HG02884 (cell line): ENCODE measurements at regions not wholly inside any gene's neighbourhood (a gene's known extent, or its start where the extent isn't known, plus 50 kb on each side); places are given as distances from the start of the nearest gene placed in this dataset.
"Not testable (repeated sequence)": the region's sequence is repeated elsewhere in the genome, so short reads cannot be mapped to it uniquely, and the experiment has no call there.

Experiments
- ATAC-seq: cut with Tn5 transposase; IDR thresholded peaks from one replicate; pipeline ENCODE4 v1.9.1; 2021; ENCODE audit warnings: mild to moderate bottlenecking, moderate library complexity; ENCODE audit not compliant: unreplicated experiment

DNA sequence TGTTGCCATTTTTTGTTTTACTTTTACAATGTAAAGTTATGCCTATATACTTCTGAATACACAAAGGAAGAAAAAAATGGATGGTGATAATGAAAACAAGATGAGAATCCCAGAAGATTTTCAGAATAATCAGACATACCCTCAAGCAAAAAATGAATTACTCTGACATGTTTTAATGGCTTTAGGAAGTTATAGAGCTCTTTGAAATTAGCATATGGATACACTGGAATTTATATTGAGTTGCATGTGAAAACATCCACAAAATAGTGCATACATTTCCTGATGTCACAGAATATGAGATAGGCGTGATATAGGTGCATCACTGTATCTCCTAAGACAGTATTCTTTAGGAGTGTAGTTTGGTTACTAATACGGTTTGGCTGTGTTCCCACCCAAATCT, 351.3 kb downstream of the SLC7A11 start:
- no peak for ATAC-seq

GRCh38 chr4:137881641-137882040, 349.3 kb upstream of the PCDH18 start:
- ATAC-seq, result no peak

DNA sequence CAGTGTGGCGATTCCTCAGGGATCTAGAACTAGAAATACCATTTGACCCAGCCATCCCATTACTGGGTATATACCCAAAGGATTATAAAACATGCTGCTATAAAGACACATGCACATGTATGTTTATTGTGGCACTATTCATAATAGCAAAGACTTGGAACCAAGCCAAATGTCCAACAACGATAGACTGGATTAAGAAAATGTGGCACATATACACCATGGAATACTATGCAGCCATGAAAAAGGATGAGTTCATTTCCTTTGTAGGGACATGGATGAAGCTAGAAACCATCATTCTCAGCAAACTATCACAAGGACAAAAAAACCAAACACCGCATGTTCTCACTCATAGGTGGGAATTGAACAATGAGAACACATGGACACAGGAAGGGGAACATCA, 335.8 kb upstream of the PCDH18 start:
- ATAC-seq, result not testable (repeated sequence)

DNA sequence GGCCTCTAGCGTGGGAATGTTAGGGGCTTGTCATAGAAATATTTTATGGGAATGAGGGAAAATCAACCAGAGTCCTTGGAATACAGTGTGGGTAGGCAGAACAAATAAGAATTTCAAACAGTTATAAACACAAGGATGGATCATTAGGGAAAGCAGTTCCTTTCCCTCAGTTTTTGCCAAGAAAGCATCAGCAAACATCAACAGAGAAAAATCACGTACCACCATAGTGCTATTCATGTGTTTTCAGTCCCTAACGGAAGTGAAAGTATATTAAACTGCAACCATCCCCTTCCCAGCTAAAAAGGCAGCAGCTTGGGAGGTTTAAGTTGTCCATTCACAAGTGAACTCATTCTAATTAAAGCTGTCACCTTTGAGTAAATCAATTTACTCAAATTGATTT, 334.4 kb upstream of the PCDH18 start:
- no peak for ATAC-seq

DNA sequence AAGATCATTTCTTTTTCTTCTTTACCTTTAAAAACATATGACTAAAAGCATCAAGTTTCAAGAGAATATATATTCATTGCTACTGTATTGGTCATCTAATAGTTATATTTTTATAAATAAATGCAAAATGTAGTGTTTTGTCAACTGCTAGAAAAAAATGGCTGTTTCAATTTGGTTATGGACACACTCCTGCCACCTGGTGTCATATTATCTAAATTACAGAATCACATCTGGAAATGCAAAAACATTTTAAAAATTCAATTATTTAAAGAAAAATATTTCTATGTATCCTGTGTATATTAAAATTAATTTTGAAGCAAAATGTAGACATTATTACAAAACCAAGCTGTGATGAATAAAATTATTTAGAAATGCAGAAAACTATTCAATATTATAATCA, 329.4 kb upstream of the PCDH18 start:
- ATAC-seq, result no peak

- no peak for ATAC-seq
Observed at GRCh38 chr4:137853424-137853823, 321.1 kb upstream of the PCDH18 start.

- ATAC-seq, result no peak
Observed at GRCh38 chr4:137852326-137852725, 320.0 kb upstream of the PCDH18 start.

DNA sequence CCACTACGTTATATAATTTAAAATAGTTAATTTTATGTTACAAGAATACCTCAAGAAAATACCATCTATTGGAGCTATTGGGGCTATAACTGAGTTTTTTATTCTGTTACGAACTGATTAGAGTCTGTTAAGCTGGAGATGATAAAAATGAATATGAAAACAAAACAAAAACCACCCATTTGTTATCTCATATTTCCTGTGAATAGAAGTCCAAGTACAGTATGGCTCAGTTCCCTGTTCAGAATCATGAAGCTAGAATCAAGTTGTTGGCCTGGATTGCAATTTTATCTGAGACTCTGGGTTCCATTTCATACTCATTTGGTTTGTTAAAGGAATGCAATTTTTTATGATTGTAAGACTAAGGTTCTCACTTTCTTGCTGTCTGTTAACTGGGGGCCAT, 319.1 kb upstream of the PCDH18 start:
- no peak for ATAC-seq

DNA sequence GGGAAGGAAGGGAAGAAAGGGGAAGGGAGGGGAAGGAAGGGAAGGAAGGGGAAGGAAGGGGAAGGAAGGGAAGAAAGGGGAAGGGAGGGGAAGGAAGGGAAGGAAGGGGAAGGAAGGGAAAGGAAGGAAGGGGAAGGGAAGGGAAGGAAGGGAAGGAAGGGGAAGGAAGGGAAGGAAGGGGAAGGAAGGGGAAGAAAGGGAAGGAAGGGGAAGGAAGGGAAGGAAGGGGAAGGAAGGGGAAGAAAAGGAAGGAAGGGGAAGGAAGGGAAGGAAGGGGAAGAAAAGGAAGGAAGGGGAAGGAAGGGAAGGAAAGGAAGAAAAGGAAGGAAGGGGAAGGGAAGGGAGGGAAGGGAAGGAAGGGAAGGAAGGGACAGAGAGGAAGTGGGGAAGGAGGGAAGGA, 295.7 kb upstream of the PCDH18 start:
- ATAC-seq, result not testable (repeated sequence)

- ATAC-seq, result no peak
Observed at GRCh38 chr4:137825505-137825904, 293.2 kb upstream of the PCDH18 start.

DNA sequence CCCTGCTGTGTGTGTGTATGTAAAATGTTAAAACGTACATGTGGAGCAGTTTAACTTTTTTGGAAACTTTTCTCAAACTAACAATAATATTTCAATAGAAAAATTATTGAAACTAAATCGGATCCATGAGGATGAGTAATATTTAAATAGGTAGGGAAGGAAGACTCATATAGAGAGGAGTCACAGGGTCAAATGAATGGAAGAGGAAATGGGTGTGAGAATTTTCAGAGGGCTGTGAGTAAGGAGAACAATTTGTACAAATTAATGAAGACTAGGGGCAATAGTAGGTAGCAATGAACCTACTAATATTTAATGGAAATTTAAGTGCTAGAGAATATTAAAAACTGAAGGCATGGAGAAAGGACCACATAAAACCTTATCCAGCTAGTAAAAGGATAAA, 290.7 kb upstream of the PCDH18 start:
- no peak for ATAC-seq

DNA sequence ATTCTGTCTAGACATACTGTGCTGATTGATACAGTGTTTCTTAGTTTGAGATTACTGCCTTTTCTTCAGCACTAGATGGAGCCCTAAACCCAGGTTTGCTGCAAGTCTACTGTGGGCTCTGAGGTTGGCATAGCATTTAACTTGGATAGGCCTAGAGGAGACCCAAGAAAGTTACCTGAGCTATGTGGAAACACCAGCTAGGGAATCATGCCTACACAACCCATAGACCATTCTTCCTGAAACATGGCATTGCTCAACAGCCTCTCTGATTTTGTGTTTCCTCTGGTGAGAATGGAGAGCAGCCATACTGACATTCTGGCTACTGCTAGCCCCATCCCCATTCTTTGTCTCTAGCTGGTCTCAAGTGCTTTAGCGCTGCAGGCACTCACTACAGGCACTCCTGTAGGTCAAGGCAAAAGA, 287.7 kb upstream of the PCDH18 start:
- peak; percentile 85 for ATAC-seq

DNA sequence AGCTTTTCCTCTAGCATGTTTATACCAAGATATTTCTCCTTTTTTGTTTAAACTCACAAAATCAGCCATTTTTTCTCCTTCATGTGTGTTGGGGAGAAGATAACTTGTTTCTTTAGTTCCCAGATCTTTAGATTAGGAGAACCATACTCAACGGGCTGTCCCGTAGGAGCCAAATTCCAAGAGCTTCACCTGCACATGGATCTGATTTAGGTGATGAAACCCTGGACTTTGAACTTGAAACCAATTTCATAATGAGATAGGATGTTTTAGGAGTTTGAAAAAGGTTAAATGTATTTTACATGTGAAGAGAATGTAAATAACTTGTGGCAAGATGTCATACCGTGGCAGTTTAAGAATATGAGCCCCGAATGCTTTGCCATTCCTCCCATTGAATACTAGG, 280.0 kb upstream of the PCDH18 start:
- ATAC-seq, result no peak

GRCh38 chr4:137806420-137806819, 274.1 kb upstream of the PCDH18 start:
- ATAC-seq, result no peak

- ATAC-seq, result no peak
Observed at GRCh38 chr4:137804906-137805495, 272.7 kb upstream of the PCDH18 start.

- ATAC-seq, result no peak
Observed at GRCh38 chr4:137800861-137801260, 268.6 kb upstream of the PCDH18 start.

GRCh38 chr4:137794764-137795254, 262.5 kb upstream of the PCDH18 start:
- ATAC-seq, result no peak

DNA sequence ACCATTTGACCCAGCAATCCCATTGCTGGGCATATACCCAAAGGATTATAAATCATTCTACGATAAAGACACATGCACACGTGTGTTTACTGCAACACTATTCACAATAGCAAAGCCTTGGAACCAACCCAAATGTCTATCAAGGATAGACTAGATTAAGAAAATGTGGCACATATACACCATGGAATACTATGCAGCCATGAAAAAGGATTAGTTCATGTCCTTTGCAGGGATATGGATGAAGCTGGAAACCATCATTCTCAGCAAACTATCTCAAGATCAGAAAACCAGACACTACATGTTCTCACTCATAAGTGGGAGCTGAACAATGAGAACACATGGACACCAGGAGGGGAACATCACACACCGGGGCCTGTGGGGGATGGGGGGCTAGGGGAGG, 257.0 kb upstream of the PCDH18 start:
- ATAC-seq, result not testable (repeated sequence)

- ATAC-seq, result not testable (repeated sequence)
Observed at GRCh38 chr4:137783923-137784322, 251.6 kb upstream of the PCDH18 start.

GRCh38 chr4:137775701-137776100, 243.4 kb upstream of the PCDH18 start:
- no peak for ATAC-seq

DNA sequence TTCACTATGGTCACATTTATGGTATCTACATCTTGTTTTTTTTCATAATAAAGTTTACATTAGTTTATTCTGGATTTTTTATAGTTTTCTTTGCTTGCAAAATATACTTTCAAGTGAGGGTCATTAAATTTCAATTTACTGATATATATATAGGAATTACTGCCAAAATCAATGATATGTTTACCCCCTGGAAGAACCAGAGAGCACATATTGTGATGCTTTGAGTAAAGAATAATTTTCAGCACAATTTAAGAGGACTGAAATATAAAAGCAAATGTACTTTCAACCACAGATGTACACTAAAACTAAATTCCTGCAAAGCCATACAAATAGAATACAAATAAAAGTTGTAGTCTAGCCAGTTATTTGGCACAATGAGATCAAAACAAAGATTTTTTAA, 242.2 kb upstream of the PCDH18 start:
- ATAC-seq, result no peak

DNA sequence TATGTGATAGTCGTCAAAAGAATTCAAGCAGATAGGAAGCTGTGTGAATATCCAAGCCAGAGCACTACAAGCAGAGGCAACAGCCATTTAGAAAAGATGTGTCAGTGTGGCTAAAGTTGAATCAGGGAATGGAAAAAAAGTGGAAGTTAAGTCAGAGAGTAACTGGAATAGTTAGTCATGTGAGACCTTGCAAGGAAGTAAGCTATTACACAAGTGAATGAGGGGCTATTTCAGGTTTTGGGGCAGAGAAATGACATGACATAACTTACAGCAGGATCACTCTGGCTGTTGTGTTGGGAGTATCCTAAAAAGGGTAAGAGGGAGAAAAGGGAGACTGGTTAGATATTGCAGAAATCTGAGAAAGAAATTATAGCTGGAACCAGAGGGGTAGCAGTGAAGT, 236.6 kb upstream of the PCDH18 start:
- no peak for ATAC-seq

DNA sequence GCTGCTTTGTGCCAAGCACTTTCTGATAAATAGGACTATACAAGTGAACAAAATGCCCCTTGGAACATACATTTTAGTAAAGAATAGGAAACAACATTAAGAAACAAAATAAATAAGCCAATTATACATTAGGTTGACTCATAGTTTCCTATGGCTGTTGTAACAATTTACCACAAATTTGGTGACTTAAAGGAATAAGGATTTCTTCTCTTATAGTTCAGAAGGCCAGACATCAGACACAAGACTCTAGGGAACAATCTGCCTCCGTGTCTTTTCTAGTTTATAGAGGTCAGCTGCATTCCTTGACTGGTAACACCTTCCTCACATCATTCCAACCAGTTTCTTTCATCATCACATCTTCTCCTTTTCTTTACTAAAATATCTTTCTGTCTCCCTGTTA, 235.9 kb upstream of the PCDH18 start:
- ATAC-seq, result no peak
